Duodenal mucosa (tissue), 2 donors: ENCODE measurements at regions not wholly inside any gene's neighbourhood (a gene's known extent, or its start where the extent isn't known, plus 50 kb on each side); places are given as distances from the start of the nearest gene placed in this dataset.

Experiments
- H3K27ac ChIP-seq: one replicate; pipeline ENCODE4 v1.7.0; 2013; ENCODE audit warnings: low read depth, low read length
- H3K27me3 ChIP-seq, 2 donors: one replicate each; pipeline ENCODE4 v1.7.0; 2013; ENCODE audit warnings: low read length in 2 of 2, control low read depth in 1 of 2; ENCODE audit not compliant: insufficient read depth in 2 of 2, control insufficient read depth in 1 of 2
- H3K36me3 ChIP-seq, 2 donors: one replicate each; pipeline ENCODE4 v1.7.0; 2013; ENCODE audit warnings: low read length in 2 of 2, control low read depth in 1 of 2; ENCODE audit not compliant: insufficient read depth in 2 of 2, control insufficient read depth in 1 of 2
- H3K4me1 ChIP-seq, 2 donors: one replicate each; pipeline ENCODE4 v1.7.0; 2013; ENCODE audit warnings: low read length in 2 of 2, control low read depth in 1 of 2; ENCODE audit not compliant: insufficient read depth in 2 of 2, control insufficient read depth in 1 of 2
- H3K4me3 ChIP-seq, 2 donors: one replicate each; pipeline ENCODE4 v1.7.0; 2013; ENCODE audit warnings: low read length in 2 of 2, low read depth in 1 of 2
- H3K9ac ChIP-seq, 2 donors: one replicate each; pipeline ENCODE4 v1.7.0; 2013; ENCODE audit warnings: low read length in 2 of 2, low read depth in 1 of 2
- H3K9me3 ChIP-seq, 2 donors: one replicate each; pipeline ENCODE4 v1.7.0; 2013; ENCODE audit warnings: low read length in 2 of 2, control low read depth in 1 of 2; ENCODE audit not compliant: control insufficient read depth in 1 of 2

- Histone ChIP-seq H3K4me3 (no peak overlapping the region), H3K9me3 (peaks cover 8% of the 10 kb centered on the region in 2 donors), H3K4me1 (no peaks in the 10 kb centered on the region), H3K27ac (no peak overlapping the region), H3K27me3 (no peaks in the 10 kb centered on the region), H3K9ac (no peak overlapping the region), H3K36me3 (no peaks in the 10 kb centered on the region)
Measured at GRCh38 chr13:63345835-63346234, 1930.2 kb upstream of the PCDH20 start.

- H3K36me3 ChIP-seq: no peaks in the 10 kb centered on the region
- no peak overlapping the region for H3K27ac ChIP-seq
- H3K27me3 ChIP-seq: no peaks in the 10 kb centered on the region
- no peak overlapping the region for H3K9ac ChIP-seq
- H3K9me3 ChIP-seq: peaks cover under 1 to 4% of the 10 kb centered on the region in 2 donors
- no peaks in the 10 kb centered on the region for H3K4me1 ChIP-seq
- H3K4me3 ChIP-seq: no peak overlapping the region
Measured at GRCh38 chr13:63344711-63345110, 1929.1 kb upstream of the PCDH20 start.

- Histone ChIP-seq H3K27ac (no peak overlapping the region), H3K36me3 (no peaks in the 10 kb centered on the region), H3K4me1 (no peaks in the 10 kb centered on the region), H3K9ac (no peak overlapping the region), H3K4me3 (no peak overlapping the region), H3K9me3 (peaks cover 6 to 8% of the 10 kb centered on the region in 2 donors), H3K27me3 (no peaks in the 10 kb centered on the region)
Measured at GRCh38 chr13:63337921-63338320, 1922.3 kb upstream of the PCDH20 start.

- Histone ChIP-seq H3K9me3 (peaks cover 6 to 8% of the 10 kb centered on the region in 2 donors), H3K27ac (no peak overlapping the region), H3K4me1 (no peaks in the 10 kb centered on the region), H3K36me3 (no peaks in the 10 kb centered on the region), H3K9ac (no peak overlapping the region), H3K27me3 (no peaks in the 10 kb centered on the region), H3K4me3 (no peak overlapping the region)
Measured at GRCh38 chr13:63337041-63337440, 1921.4 kb upstream of the PCDH20 start.

- H3K27me3 ChIP-seq: no peaks in the 10 kb centered on the region
- H3K4me3 ChIP-seq: no peak overlapping the region
- no peaks in the 10 kb centered on the region for H3K36me3 ChIP-seq
- H3K9me3 ChIP-seq: peaks cover 6 to 8% of the 10 kb centered on the region in 2 donors
- no peak overlapping the region for H3K27ac ChIP-seq
- H3K4me1 ChIP-seq: no peaks in the 10 kb centered on the region
- no peak overlapping the region for H3K9ac ChIP-seq
Measured at GRCh38 chr13:63336549-63336948, 1920.9 kb upstream of the PCDH20 start.

- no peak overlapping the region for H3K4me3 ChIP-seq
- no peaks in the 10 kb centered on the region for H3K27me3 ChIP-seq
- H3K36me3 ChIP-seq: no peaks in the 10 kb centered on the region
- no peaks in the 10 kb centered on the region for H3K4me1 ChIP-seq
- no peak overlapping the region for H3K27ac ChIP-seq
- H3K9me3 ChIP-seq: peaks cover 0 to 5% of the 10 kb centered on the region in 2 donors
- H3K9ac ChIP-seq: no peak overlapping the region
Measured at GRCh38 chr13:63327584-63327983, 1911.9 kb upstream of the PCDH20 start.

GRCh38 chr13:63323441-63323840 is 1907.8 kb upstream of the PCDH20 start:
- Histone ChIP-seq H3K9ac (no peak overlapping the region), H3K4me3 (no peak overlapping the region), H3K36me3 (no peaks in the 10 kb centered on the region), H3K27ac (no peak overlapping the region), H3K27me3 (no peaks in the 10 kb centered on the region), H3K9me3 (peaks cover 0 to 5% of the 10 kb centered on the region in 2 donors), H3K4me1 (no peaks in the 10 kb centered on the region)

GRCh38 chr13:63311587-63311986 is 1895.9 kb upstream of the PCDH20 start:
- no peaks in the 10 kb centered on the region for H3K36me3 ChIP-seq
- no peak overlapping the region for H3K27ac ChIP-seq
- no peaks in the 10 kb centered on the region for H3K27me3 ChIP-seq
- no peak overlapping the region for H3K4me3 ChIP-seq
- H3K9ac ChIP-seq: no peak overlapping the region
- H3K9me3 ChIP-seq: peaks cover 6 to 13% of the 10 kb centered on the region in 2 donors
- no peaks in the 10 kb centered on the region for H3K4me1 ChIP-seq

- Histone ChIP-seq H3K4me1 (no peaks in the 10 kb centered on the region), H3K27me3 (no peaks in the 10 kb centered on the region), H3K27ac (no peak overlapping the region), H3K9me3 (peaks cover 17 to 21% of the 10 kb centered on the region in 2 donors), H3K36me3 (no peaks in the 10 kb centered on the region), H3K9ac (no peak overlapping the region), H3K4me3 (no peak overlapping the region)
Measured at GRCh38 chr13:63308549-63309165, 1893.0 kb upstream of the PCDH20 start.

- no peaks in the 10 kb centered on the region for H3K4me1 ChIP-seq
- no peaks in the 10 kb centered on the region for H3K36me3 ChIP-seq
- H3K27ac ChIP-seq: no peak overlapping the region
- no peaks in the 10 kb centered on the region for H3K27me3 ChIP-seq
- peaks cover 14 to 17% of the 10 kb centered on the region in 2 donors for H3K9me3 ChIP-seq
- no peak overlapping the region for H3K4me3 ChIP-seq
- no peak overlapping the region for H3K9ac ChIP-seq
Measured at GRCh38 chr13:63307228-63307627, 1891.6 kb upstream of the PCDH20 start.
